Esophagus squamous epithelium (tissue), 5 donors: ENCODE measurements at regions not wholly inside any gene's neighbourhood (a gene's known extent, or its start where the extent isn't known, plus 50 kb on each side); places are given as distances from the start of the nearest gene placed in this dataset.
A peak's percentile ranks its signal among the peaks of the same experiment; 100 is the strongest.

Experiments used
- DNase-seq: peaks from one replicate; lab custom pipeline; 2025; lab: John Stamatoyannopoulos, UW
- H3K27ac ChIP-seq, 4 donors: fragments of 200-600 bp; sonication (generic); one replicate each; pipeline ENCODE4 v1.5.1; 2016 to 2019; ENCODE audit warnings: mild to moderate bottlenecking in 1 of 4
- H3K27me3 ChIP-seq, 4 donors: fragments of 200-600 bp; sonication (generic); 1 replicate in 3 of 4; 2 replicates in 1 of 4; pipeline versions ENCODE4 v1.5.1 to v1.6.0; 2017 to 2021; ENCODE audit warnings: antibody characterized with exemption in 1 of 4
- H3K36me3 ChIP-seq, 3 donors: fragments of 200-600 bp; sonication (generic); one replicate each; pipeline ENCODE4 v1.5.1; 2016 to 2019
- H3K4me1 ChIP-seq, 3 donors: fragments of 200-600 bp; sonication (generic); one replicate each; pipeline ENCODE4 v1.5.1; 2017 to 2019
- H3K4me3 ChIP-seq, 4 donors: fragments of 200-600 bp; sonication (generic); 1 replicate in 3 of 4; 2 replicates in 1 of 4; pipeline ENCODE4 v1.5.1; 2016 to 2019; ENCODE audit warnings: mild to moderate bottlenecking in 2 of 4, moderate library complexity in 1 of 4
- H3K9me3 ChIP-seq, 3 donors: fragments of 200-600 bp; sonication (generic); one replicate each; pipeline ENCODE4 v1.5.1; 2016 to 2019
- CTCF ChIP-seq, 6 experiments: fragments of 450-650 bp in 4 of 6; fragments of 200-600 bp in 2 of 6; sonication (generic) in 2 of 6; IDR thresholded peaks; one replicate each; pipeline ENCODE4 v1.5.1; 2016 to 2019; ENCODE audit warnings: antibody characterized with exemption in 6 of 6, mild to moderate bottlenecking in 4 of 6, moderate library complexity in 4 of 6
- POLR2A ChIP-seq, 4 donors: fragments of 450-650 bp; IDR thresholded peaks; one replicate each; pipeline ENCODE4 v1.6.1; 2017; ENCODE audit warnings: antibody characterized with exemption in 4 of 4, mild to moderate bottlenecking in 4 of 4, moderate library complexity in 3 of 4
- WGBS, 2 donors: methylation state at CpG; one replicate each; pipeline ENCODE4 v1.1.5; 2018; 5-methylcytosine and 5-hydroxymethylcytosine counted together
- intact Hi-C: fragments of 100-400 bp; cut with DNase I; formaldehyde crosslinking; loops from one replicate; pipeline ENCODE4 v1.15.0; 2022
- donor health status: DM: yes; HTN: yes; CAD: no.

- intact Hi-C loops, result no loop called here
- 58 to 62% methylated on average over 9 of the region's 9 CpGs for WGBS, 2 donors
- Histone ChIP-seq H3K27me3 (peaks cover 0 to under 1% (median 0%) of the 10 kb centered on the region in 4 donors), H3K4me3 (no peak overlapping the region), H3K27ac (no peak overlapping the region), H3K4me1 (no peaks in the 10 kb centered on the region), H3K9me3 (no peaks in the 10 kb centered on the region), H3K36me3 (no peaks in the 10 kb centered on the region)
- TF ChIP-seq POLR2A (IDR thresholded peaks at IDR 0.05), result no peak
- TF ChIP-seq CTCF (IDR thresholded peaks at IDR 0.05), result peak in 5 of 6 experiments; percentile 20 to 51 (median 33)
- DNase-seq, result no peak
These were observed 66.2 kb downstream of the FAM241B start for GRCh38 chr10:69696073-69696731.

- DNase-seq, result no peak
- 52 to 55% methylated on average over 4 of the region's 4 CpGs for WGBS, 2 donors
- H3K27me3 ChIP-seq, result peaks cover 0 to 8% (median 0%) of the 10 kb centered on the region in 4 donors
These were observed 67.0 kb downstream of the FAM241B start for GRCh38 chr10:69697006-69697405.

GRCh38 chr10:69703256-69703655 is 73.2 kb downstream of the FAM241B start:
- no peak for DNase-seq
- Histone ChIP-seq H3K36me3 (no peaks in the 10 kb centered on the region), H3K27ac (no peak overlapping the region)

More at GRCh38 chr10:69697006-69697405, 67.0 kb downstream of the FAM241B start:
- H3K4me1 ChIP-seq, result no peaks in the 10 kb centered on the region
- TF ChIP-seq CTCF (IDR thresholded peaks at IDR 0.05) (no peak), POLR2A (IDR thresholded peaks at IDR 0.05) (no peak)
- intact Hi-C loops, result no loop called here
- no peaks in the 10 kb centered on the region for H3K9me3 ChIP-seq
- H3K36me3 ChIP-seq, result no peaks in the 10 kb centered on the region
- no peak overlapping the region for H3K27ac ChIP-seq
- no peak overlapping the region for H3K4me3 ChIP-seq

GRCh38 chr10:69703766-69704630 is 74.0 kb downstream of the FAM241B start:
- WGBS, 2 donors, result 54 to 55% methylated on average over 7 of the region's 7 CpGs
- peaks cover 0 to 5% (median 0%) of the 10 kb centered on the region in 3 donors for H3K9me3 ChIP-seq
- no peak overlapping the region for H3K27ac ChIP-seq
- TF ChIP-seq POLR2A (IDR thresholded peaks at IDR 0.05), result no peak
- no peak for TF ChIP-seq CTCF (IDR thresholded peaks at IDR 0.05)
- H3K4me1 ChIP-seq, result no peaks in the 10 kb centered on the region
- peaks cover 0 to 23% (median 0%) of the 10 kb centered on the region in 4 donors for H3K27me3 ChIP-seq
- H3K36me3 ChIP-seq, result no peaks in the 10 kb centered on the region
- intact Hi-C loops, result no loop called here
- no peak overlapping the region for H3K4me3 ChIP-seq
- no peak for DNase-seq

More at GRCh38 chr10:69703256-69703655, 73.2 kb downstream of the FAM241B start:
- 57 to 81% methylated on average over 3 of the region's 3 CpGs for WGBS, 2 donors
- intact Hi-C loops, result no loop called here
- Histone ChIP-seq H3K27me3 (peaks cover 0 to 19% (median 0%) of the 10 kb centered on the region in 4 donors), H3K4me1 (no peaks in the 10 kb centered on the region), H3K4me3 (no peak overlapping the region), H3K9me3 (peaks cover 0 to 5% (median 0%) of the 10 kb centered on the region in 3 donors)
- TF ChIP-seq POLR2A (IDR thresholded peaks at IDR 0.05) (no peak), CTCF (IDR thresholded peaks at IDR 0.05) (no peak)
